ENCODE measurements at regions not wholly inside any gene's neighbourhood (a gene's known extent, or its start where the extent isn't known, plus 50 kb on each side); places are given as distances from the start of the nearest gene placed in this dataset.

DNA sequence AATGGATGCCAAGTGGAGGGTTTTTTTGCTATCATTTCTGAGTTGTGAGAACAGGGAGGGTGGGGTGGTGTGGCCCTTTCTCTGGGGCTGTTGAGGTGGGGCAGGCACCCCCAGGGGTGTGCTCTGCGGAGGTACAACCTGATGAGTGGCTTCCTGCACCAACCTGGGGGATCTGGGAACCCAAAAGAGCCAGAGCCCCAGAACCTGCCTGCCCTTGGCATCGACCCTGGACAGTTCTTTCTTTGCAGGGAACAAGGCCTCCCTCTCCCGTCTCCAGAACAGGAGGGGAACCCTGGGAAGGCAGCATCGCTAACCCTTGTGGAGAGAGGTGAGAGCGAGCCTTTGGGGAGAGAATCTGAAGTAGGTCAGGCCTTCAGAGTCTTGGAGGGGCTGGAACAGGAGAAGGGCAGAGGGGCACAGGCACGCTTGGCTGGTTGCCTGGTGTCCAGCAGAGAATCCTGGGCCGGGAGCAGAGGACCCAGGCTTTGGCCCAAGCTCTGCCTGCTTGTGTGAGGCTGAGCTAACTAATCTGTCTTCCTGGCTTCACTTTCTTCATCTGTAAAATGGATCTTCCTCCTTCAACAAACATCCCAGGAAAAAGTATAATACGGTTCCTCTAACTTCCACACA is 84.9 kb downstream of the RHOB start:
- DNase-seq (ENCODE audit: low read depth), result no peak
- TF ChIP-seq MYC (IDR thresholded peaks at IDR 0.05; ENCODE audit: low read depth, low read length) (no peak), POLR2A (IDR thresholded peaks at IDR 0.05; ENCODE audit: extremely low read depth, insufficient read length) (no peak)
- TF ChIP-seq, protein P1, sequence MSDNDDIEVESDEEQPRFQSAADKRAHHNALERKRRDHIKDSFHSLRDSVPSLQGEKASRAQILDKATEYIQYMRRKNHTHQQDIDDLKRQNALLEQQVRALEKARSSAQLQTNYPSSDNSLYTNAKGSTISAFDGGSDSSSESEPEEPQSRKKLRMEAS (IDR thresholded peaks at IDR 0.05; ENCODE audit: low read depth, low read length), result no peak
- TF ChIP-seq, protein P2, sequence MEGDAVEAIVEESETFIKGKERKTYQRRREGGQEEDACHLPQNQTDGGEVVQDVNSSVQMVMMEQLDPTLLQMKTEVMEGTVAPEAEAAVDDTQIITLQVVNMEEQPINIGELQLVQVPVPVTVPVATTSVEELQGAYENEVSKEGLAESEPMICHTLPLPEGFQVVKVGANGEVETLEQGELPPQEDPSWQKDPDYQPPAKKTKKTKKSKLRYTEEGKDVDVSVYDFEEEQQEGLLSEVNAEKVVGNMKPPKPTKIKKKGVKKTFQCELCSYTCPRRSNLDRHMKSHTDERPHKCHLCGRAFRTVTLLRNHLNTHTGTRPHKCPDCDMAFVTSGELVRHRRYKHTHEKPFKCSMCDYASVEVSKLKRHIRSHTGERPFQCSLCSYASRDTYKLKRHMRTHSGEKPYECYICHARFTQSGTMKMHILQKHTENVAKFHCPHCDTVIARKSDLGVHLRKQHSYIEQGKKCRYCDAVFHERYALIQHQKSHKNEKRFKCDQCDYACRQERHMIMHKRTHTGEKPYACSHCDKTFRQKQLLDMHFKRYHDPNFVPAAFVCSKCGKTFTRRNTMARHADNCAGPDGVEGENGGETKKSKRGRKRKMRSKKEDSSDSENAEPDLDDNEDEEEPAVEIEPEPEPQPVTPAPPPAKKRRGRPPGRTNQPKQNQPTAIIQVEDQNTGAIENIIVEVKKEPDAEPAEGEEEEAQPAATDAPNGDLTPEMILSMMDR (IDR thresholded peaks at IDR 0.05; ENCODE audit: low read depth, low read length), result no peak

DNA sequence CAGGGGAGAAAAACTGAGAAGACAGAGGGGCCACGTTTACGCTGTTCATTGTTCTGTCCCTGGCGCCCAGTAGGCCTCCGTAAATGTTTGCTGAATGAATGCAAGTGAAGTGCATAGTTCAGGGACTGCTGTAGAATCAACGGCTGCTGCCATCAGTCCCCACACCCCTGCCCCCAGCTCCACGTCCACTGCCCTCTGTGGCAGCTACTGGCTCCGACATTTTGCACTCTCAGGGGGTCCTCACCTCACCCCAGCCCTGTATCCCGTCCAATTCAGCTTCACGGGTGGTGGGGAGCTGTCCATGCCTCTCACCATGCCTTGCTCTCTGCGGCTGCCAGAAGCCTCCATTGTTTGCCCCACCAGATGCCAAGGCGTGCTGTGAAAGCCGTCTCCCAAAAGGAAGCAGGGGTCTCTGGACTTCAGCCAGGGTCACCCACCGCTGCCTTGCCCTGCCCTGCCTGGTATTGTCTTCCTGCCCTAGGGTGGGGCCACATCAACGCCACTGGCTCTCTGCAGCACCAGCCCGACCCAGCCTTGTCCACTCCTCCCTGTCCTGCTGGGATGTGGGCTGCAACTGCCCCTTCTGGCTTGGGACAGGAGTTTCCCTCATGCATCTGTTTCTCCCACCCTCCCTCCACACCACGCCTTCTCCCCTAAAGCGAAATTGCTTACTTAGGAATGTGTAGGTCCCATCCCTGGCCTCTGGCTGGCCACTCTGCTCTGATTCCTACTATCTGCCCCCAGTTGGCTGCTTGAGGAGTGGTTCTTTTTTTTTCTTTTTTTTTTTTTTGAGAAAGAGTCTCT is 86.0 kb downstream of the RHOB start:
- no peak for DNase-seq (ENCODE audit: low read depth)
- H3K4me3 ChIP-seq (ENCODE audit: low read depth, low read length), result no peak overlapping the region
- TF ChIP-seq, protein P2 (IDR thresholded peaks at IDR 0.05; ENCODE audit: low read depth, low read length), result no peak
- TF ChIP-seq, protein P1 (IDR thresholded peaks at IDR 0.05; ENCODE audit: low read depth, low read length), result no peak
- TF ChIP-seq POLR2A (IDR thresholded peaks at IDR 0.05; ENCODE audit: extremely low read depth, insufficient read length), result no peak
- TF ChIP-seq MYC (IDR thresholded peaks at IDR 0.05; ENCODE audit: low read depth, low read length), result no peak

More for the DNA sequence above, 84.9 kb downstream of the RHOB start:
- H3K4me3 ChIP-seq (ENCODE audit: low read depth, low read length), result no peak overlapping the region

DNA sequence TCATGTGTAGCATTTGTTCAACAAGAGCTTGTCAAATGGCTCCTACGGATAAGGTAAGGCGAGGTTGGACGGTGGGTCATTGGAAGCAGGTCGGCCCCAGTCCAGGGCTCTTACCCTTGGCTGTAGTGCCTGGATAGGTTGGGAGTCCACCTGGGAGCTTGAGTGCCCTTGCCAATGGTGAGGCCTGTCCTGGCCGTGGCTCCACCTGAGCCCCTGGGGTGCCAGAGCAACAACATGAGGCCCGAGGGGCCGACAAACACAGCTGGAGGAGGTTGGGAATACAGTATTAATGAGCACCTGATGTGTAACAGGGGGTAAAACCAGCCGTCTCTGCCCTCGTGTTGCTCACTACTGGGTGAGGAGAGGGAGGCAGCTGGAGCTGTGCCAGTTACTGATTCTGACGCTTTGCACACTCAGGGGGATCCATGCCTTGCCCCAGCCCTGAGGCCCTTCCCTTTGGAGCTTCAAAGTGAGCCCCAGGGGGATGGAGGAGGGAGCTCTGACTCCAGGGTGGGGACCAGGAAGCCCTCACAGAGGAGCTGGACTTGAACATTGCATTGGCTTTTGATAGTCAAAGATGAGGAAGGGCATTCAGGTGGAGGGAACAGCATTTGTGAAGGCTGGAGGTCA is 87.2 kb downstream of the RHOB start:
- TF ChIP-seq, protein P1 (IDR thresholded peaks at IDR 0.05; ENCODE audit: low read depth, low read length), result no peak
- TF ChIP-seq MYC (IDR thresholded peaks at IDR 0.05; ENCODE audit: low read depth, low read length) (no peak), POLR2A (IDR thresholded peaks at IDR 0.05; ENCODE audit: extremely low read depth, insufficient read length) (no peak)
- TF ChIP-seq, protein P2 (IDR thresholded peaks at IDR 0.05; ENCODE audit: low read depth, low read length), result no peak
- DNase-seq (ENCODE audit: low read depth), result no peak
- no peak overlapping the region for H3K4me3 ChIP-seq (ENCODE audit: low read depth, low read length)

DNA sequence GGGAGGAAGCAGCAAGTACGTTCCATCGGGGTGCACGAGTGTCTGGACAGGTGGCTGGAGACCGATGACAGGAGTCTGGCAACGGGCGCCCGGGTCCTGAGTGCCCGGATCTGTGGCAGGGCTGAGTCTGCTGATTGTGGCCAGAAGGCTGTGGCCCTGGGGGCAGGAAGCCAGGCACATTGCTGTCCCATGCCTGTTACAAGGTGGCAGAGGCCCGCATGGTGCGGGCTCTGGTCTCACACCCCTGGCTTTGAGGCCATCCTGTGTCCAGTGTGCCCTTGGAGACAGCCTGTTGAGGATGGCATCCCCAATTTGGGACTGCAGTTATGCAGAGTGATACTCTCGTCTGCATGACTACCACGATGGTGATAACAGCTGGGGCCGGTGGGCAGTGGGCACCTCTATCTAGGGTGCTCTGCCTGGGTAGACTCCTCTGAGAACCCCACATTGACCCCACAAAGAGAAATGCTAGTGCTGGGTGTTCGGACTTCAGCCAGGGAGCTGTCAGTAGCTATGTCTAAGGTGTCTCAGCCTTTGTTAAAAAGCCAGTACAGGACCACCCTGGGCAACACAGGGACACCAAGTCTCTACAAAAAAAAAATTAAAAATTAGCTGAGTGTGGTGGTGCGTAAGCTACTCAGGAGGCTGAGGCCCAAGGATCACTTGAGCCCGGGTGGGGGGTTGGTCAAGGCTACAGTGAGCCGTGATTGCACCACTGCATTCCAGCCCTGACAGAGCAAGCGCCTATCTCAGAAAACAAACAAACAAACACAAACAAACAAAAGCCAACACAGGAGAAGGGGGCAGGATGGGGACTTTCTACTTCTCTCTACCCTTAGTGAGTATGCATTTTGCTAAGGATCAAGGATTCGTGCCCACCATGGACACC is 88.3 kb downstream of the RHOB start:
- DNase-seq (ENCODE audit: low read depth), result no peak
- TF ChIP-seq, protein P2 (IDR thresholded peaks at IDR 0.05; ENCODE audit: low read depth, low read length), result no peak
- no peak for TF ChIP-seq MYC (IDR thresholded peaks at IDR 0.05; ENCODE audit: low read depth, low read length)
- no peak for TF ChIP-seq POLR2A (IDR thresholded peaks at IDR 0.05; ENCODE audit: extremely low read depth, insufficient read length)
- TF ChIP-seq, protein P1 (IDR thresholded peaks at IDR 0.05; ENCODE audit: low read depth, low read length), result no peak
- H3K4me3 ChIP-seq (ENCODE audit: low read depth, low read length), result no peak overlapping the region
